PC-3 (cell line): ENCODE measurements at regions not wholly inside any gene's neighbourhood (a gene's known extent, or its start where the extent isn't known, plus 50 kb on each side); places are given as distances from the start of the nearest gene placed in this dataset.

Experiments
- EZH2 ChIP-seq: fragments of 300-600 bp; sonication (generic); IDR thresholded peaks from one replicate; pipeline ENCODE4 v1.6.1; 2017; ENCODE audit warnings: antibody characterized with exemption, mild to moderate bottlenecking, low read length; ENCODE audit not compliant: unreplicated experiment
- TF ChIP-seq, protein P1 (sequence below): fragments of 300-600 bp; sonication (generic); conservative IDR thresholded peaks from 2 replicates; pipeline ENCODE4 v1.5.1; 2017; ENCODE audit warnings: antibody characterized with exemption, low read depth, mild to moderate bottlenecking, low read length

DNA sequence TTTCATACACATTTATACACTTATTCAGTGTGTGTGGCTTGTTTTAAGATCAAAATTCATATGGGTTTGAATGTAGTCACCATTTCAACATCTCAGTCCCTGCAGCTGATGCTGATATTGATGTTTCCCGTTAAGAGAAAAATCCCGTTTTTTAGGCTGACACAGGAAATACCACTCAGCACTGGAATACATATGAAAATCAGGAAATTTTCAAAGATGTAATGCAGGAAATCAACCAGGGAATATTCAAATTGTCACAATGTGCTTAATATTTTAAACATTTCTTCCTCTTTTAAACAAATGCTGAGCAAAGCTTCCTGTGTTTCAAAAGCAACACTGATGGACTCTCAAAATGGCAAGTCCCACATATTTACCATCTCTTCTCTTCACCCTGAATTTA, 94.5 kb upstream of the MARCKS start:
- TF ChIP-seq, protein P1, sequence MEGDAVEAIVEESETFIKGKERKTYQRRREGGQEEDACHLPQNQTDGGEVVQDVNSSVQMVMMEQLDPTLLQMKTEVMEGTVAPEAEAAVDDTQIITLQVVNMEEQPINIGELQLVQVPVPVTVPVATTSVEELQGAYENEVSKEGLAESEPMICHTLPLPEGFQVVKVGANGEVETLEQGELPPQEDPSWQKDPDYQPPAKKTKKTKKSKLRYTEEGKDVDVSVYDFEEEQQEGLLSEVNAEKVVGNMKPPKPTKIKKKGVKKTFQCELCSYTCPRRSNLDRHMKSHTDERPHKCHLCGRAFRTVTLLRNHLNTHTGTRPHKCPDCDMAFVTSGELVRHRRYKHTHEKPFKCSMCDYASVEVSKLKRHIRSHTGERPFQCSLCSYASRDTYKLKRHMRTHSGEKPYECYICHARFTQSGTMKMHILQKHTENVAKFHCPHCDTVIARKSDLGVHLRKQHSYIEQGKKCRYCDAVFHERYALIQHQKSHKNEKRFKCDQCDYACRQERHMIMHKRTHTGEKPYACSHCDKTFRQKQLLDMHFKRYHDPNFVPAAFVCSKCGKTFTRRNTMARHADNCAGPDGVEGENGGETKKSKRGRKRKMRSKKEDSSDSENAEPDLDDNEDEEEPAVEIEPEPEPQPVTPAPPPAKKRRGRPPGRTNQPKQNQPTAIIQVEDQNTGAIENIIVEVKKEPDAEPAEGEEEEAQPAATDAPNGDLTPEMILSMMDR: no peak
- TF ChIP-seq EZH2: no peak
